Gastrocnemius medialis (tissue), 4 donors: ENCODE measurements at regions not wholly inside any gene's neighbourhood (a gene's known extent, or its start where the extent isn't known, plus 50 kb on each side); places are given as distances from the start of the nearest gene placed in this dataset.

ENCODE experiments used
- CTCF ChIP-seq, 5 experiments: fragments of 450-650 bp in 3 of 5; fragments of 200-600 bp in 2 of 5; sonication (generic) in 2 of 5; IDR thresholded peaks in 4 of 5; conservative IDR thresholded peaks in 1 of 5; 1 replicate in 4 of 5; 2 replicates in 1 of 5; pipeline ENCODE4 v1.5.1; 2016 to 2019; ENCODE audit warnings: antibody characterized with exemption in 5 of 5, mild to moderate bottlenecking in 3 of 5, moderate library complexity in 3 of 5
- POLR2A ChIP-seq, 2 donors: fragments of 450-650 bp; IDR thresholded peaks; one replicate each; pipeline ENCODE4 v1.6.1; 2017; ENCODE audit warnings: antibody characterized with exemption in 2 of 2, mild to moderate bottlenecking in 2 of 2, moderate library complexity in 2 of 2

GRCh38 chr20:48163505-48163904, 378.2 kb upstream of the SULF2 start:
- no peak for TF ChIP-seq POLR2A (IDR thresholded peaks at IDR 0.05)
- TF ChIP-seq CTCF (IDR thresholded peaks at IDR 0.05 in 4 of 5, conservative IDR thresholded peaks at IDR 0.05 in 1 of 5): no peak
